ENCODE measurements at regions not wholly inside any gene's neighbourhood (a gene's known extent, or its start where the extent isn't known, plus 50 kb on each side); places are given as distances from the start of the nearest gene placed in this dataset.

DNA sequence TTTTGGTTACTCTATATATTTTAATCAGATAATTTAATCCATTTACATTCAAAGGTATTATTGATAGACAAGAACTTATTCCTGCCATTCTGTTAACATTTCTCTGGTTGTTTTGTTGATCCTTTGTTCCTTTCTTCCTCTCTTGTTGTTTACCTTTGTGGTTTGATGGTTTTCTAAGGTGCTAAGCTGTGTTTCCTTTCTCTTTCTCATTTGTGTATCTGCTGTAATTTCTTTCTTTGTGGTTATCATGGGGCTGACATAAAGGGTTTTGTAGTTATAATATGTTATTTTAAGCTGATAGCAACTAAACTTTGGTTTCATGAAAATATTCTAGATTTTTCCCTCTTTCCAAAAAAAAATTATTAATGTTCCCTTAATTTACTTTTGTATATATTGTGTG lies 179.2 kb downstream of the NDUFA10 start:
- TF ChIP-seq, protein P1, sequence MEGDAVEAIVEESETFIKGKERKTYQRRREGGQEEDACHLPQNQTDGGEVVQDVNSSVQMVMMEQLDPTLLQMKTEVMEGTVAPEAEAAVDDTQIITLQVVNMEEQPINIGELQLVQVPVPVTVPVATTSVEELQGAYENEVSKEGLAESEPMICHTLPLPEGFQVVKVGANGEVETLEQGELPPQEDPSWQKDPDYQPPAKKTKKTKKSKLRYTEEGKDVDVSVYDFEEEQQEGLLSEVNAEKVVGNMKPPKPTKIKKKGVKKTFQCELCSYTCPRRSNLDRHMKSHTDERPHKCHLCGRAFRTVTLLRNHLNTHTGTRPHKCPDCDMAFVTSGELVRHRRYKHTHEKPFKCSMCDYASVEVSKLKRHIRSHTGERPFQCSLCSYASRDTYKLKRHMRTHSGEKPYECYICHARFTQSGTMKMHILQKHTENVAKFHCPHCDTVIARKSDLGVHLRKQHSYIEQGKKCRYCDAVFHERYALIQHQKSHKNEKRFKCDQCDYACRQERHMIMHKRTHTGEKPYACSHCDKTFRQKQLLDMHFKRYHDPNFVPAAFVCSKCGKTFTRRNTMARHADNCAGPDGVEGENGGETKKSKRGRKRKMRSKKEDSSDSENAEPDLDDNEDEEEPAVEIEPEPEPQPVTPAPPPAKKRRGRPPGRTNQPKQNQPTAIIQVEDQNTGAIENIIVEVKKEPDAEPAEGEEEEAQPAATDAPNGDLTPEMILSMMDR (IDR thresholded peaks at IDR 0.05) = no peak
- TF ChIP-seq POLR2A (IDR thresholded peaks at IDR 0.05) (no peak), EP300 (IDR thresholded peaks at IDR 0.05; ENCODE audit: low read depth) (no peak)
